Suprapubic skin (tissue), 3 donors: ENCODE measurements at regions not wholly inside any gene's neighbourhood (a gene's known extent, or its start where the extent isn't known, plus 50 kb on each side); places are given as distances from the start of the nearest gene placed in this dataset.

ENCODE experiments used
- CTCF ChIP-seq, 2 donors: fragments of 200-600 bp in 1 of 2; fragments of 450-650 bp in 1 of 2; sonication (generic) in 1 of 2; IDR thresholded peaks; one replicate each; pipeline ENCODE4 v1.5.1; 2016 to 2019; ENCODE audit warnings: antibody characterized with exemption in 2 of 2, mild to moderate bottlenecking in 1 of 2, moderate library complexity in 1 of 2
- EP300 ChIP-seq: sonication (generic); formaldehyde crosslinking; IDR thresholded peaks from one replicate; pipeline ENCODE4 v1.6.1; 2017; ENCODE audit warnings: antibody characterized with exemption
- POLR2A ChIP-seq, 2 donors: fragments of 450-650 bp; IDR thresholded peaks; one replicate each; pipeline ENCODE4 v1.6.1; 2017; ENCODE audit warnings: antibody characterized with exemption in 2 of 2, mild to moderate bottlenecking in 2 of 2, moderate library complexity in 2 of 2

- TF ChIP-seq POLR2A (IDR thresholded peaks at IDR 0.05) (no peak), CTCF (IDR thresholded peaks at IDR 0.05) (no peak), EP300 (no peak)
These were observed 50.7 kb upstream of the HAAO start for GRCh38 chr2:42843131-42843530.
